ENCODE measurements at regions not wholly inside any gene's neighbourhood (a gene's known extent, or its start where the extent isn't known, plus 50 kb on each side); places are given as distances from the start of the nearest gene placed in this dataset.

DNA sequence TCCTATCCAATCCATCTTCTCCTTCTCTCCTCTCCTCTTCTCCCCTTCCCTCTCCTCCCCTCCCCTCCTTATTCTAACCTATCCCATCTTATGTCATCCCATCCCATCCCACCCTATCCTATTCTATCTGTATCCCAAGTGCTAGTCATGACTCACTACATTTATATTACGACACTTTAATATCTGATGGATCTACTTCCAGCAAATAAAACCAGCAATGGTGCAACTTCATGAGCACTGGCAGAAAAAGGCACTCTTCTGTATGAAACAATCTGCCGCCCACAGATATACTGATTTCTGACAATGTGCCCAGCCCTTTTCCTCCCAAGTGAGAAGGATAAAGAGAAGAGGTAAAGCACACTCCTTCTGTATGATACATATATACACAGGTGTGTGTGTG, 86.6 kb upstream of the ANKH start:
- H3K27me3 Mint-ChIP-seq (ENCODE audit: low read depth) = peaks cover 8% of the 10 kb centered on the region
- H3K27ac Mint-ChIP-seq = no peak overlapping the region
- H3K4me3 Mint-ChIP-seq = no peak overlapping the region
- no peaks in the 10 kb centered on the region for H3K9me3 Mint-ChIP-seq
- no peaks in the 10 kb centered on the region for H3K36me3 Mint-ChIP-seq (ENCODE audit: low read depth)
- TF ChIP-seq, protein P1, sequence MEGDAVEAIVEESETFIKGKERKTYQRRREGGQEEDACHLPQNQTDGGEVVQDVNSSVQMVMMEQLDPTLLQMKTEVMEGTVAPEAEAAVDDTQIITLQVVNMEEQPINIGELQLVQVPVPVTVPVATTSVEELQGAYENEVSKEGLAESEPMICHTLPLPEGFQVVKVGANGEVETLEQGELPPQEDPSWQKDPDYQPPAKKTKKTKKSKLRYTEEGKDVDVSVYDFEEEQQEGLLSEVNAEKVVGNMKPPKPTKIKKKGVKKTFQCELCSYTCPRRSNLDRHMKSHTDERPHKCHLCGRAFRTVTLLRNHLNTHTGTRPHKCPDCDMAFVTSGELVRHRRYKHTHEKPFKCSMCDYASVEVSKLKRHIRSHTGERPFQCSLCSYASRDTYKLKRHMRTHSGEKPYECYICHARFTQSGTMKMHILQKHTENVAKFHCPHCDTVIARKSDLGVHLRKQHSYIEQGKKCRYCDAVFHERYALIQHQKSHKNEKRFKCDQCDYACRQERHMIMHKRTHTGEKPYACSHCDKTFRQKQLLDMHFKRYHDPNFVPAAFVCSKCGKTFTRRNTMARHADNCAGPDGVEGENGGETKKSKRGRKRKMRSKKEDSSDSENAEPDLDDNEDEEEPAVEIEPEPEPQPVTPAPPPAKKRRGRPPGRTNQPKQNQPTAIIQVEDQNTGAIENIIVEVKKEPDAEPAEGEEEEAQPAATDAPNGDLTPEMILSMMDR (IDR thresholded peaks at IDR 0.05; ENCODE audit: unreplicated experiment in 3 of 3) = no peak
- no peaks in the 10 kb centered on the region for H3K4me1 Mint-ChIP-seq

DNA sequence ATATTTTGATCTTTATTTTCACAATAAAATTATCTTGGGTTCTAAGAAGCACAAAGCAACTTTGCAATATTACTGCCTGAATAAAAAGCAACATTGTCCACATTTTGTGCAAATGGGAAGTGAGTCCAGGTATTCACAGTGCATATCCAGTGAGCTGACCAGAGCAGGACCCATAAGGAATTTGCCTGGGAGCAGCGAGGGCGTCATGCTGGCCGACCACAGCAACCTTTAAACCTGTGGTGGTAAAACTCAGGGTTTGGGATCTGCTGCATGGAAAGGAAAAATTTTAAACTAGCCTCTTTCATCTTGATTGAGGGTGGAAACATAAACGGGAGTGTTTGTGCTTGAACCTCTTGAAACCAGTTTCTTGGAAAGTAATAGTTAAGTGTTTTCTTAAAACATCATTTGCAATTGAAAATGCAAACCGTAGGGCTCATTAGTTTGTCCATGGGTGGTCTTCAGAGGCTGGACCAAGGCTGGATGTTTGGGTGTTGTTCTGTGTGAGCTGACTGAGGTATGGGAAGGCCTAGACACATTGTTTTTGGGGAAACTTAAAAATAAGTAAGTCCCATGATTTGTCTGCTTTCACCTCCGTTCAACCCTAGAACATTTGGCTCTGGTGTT, 85.0 kb upstream of the ANKH start:
- Mint-ChIP-seq H3K27me3 (ENCODE audit: low read depth) (no peaks in the 10 kb centered on the region), H3K4me1 (no peaks in the 10 kb centered on the region), H3K27ac (no peak overlapping the region), H3K36me3 (ENCODE audit: low read depth) (no peaks in the 10 kb centered on the region), H3K4me3 (no peak overlapping the region), H3K9me3 (no peaks in the 10 kb centered on the region)
- TF ChIP-seq, protein P1 (IDR thresholded peaks at IDR 0.05; ENCODE audit: unreplicated experiment in 3 of 3) = no peak

DNA sequence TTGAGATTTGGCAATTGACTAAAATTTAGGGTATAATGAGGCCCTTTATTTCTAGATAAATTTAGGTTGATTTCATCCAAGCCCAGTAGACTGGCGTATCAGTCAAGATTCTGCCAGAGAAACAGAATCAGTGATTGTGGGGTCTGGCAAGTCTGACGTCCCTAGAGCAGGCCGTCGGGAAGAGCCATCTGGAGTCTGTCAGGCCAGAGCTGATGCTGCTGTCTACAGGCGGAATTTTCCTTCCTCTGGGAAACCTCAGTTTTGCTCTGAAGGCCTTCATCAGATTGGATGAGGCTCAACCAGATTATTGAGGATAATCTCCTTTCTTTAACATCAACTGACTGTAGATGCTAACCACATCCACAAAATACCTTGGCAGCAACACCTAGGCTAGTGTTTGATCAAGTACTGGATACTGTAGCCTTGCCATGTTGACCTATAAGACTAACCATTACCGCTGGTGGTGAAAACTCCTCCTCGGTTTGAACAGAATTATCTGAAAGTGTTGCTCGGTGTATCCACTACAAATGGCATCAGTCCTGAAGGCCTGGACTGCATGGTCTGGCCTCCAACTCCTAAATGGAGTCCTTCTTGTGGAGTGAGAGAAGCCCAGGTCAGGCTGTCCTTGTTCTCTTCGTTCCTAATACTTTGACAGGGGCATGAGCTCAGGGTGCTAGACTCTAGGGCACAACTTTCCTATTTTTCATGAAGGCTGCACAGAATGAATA, 83.2 kb upstream of the ANKH start:
- Mint-ChIP-seq H3K27ac (no peak overlapping the region), H3K9me3 (peaks cover 2% of the 10 kb centered on the region), H3K4me3 (no peak overlapping the region), H3K27me3 (ENCODE audit: low read depth) (no peaks in the 10 kb centered on the region), H3K4me1 (no peaks in the 10 kb centered on the region), H3K36me3 (ENCODE audit: low read depth) (no peaks in the 10 kb centered on the region)
- TF ChIP-seq, protein P1 (IDR thresholded peaks at IDR 0.05; ENCODE audit: unreplicated experiment in 3 of 3) = no peak

DNA sequence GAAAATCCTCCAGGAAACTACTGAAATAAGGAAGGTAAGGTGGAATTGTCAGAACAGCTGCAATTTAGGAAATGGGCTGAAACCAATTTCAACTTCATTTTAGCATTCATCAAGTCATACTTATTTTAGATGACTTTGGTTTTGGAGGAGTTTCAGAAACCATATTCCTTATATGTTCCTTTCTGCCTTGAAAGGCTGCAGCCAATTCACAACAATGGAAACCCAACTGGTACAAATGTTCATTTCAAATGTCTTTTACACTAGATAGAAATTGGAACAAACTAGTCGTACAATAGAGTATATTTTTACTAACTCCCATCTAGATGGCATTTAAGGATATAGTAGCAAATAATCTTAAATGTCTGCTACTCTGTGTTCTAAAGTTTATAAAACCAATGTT, 82.6 kb upstream of the ANKH start:
- Mint-ChIP-seq H3K36me3 (ENCODE audit: low read depth) (no peaks in the 10 kb centered on the region), H3K9me3 (peaks cover 3% of the 10 kb centered on the region), H3K27ac (no peak overlapping the region), H3K4me3 (no peak overlapping the region), H3K4me1 (no peaks in the 10 kb centered on the region), H3K27me3 (ENCODE audit: low read depth) (no peaks in the 10 kb centered on the region)
- TF ChIP-seq, protein P1 (IDR thresholded peaks at IDR 0.05; ENCODE audit: unreplicated experiment in 3 of 3) = no peak

DNA sequence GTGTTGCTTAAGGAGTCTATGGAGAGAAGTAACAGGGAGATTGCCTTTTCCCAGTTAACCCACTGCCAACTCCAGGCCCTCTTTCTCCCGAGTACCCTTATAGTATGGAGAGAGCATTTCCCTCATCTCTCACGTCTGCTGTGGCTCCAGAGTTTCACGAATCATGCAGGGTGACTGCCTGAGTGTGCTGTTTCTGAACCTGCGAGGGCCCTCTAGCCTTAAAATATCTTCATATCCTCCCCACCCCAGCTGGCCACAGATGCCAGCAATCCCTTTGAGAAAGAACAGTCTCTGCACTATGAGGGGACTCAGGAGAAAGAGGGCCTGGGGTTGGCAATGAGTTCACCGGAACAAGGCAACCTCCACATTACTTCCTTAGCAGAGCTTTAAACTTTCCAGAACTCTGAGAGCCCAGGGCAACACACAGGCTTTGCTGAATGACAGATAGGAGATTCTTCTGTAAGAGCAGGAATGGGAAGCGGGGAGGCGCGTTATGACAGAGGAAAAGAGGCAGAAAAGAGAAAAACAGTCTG, 81.6 kb upstream of the ANKH start:
- Mint-ChIP-seq H3K27ac (no peak overlapping the region), H3K27me3 (ENCODE audit: low read depth) (no peaks in the 10 kb centered on the region)
- TF ChIP-seq, protein P1 (IDR thresholded peaks at IDR 0.05; ENCODE audit: unreplicated experiment in 3 of 3) = no peak

More for the DNA sequence above, 81.6 kb upstream of the ANKH start:
- Mint-ChIP-seq H3K36me3 (ENCODE audit: low read depth) (no peaks in the 10 kb centered on the region), H3K9me3 (peaks cover 3% of the 10 kb centered on the region), H3K4me1 (no peaks in the 10 kb centered on the region), H3K4me3 (no peak overlapping the region)

Measured in nephron (organoid).